HL-60 (cell line): ENCODE measurements at regions not wholly inside any gene's neighbourhood (a gene's known extent, or its start where the extent isn't known, plus 50 kb on each side); places are given as distances from the start of the nearest gene placed in this dataset.

ENCODE experiments used
- DNase-seq, 2 experiments: peaks; one replicate each; pipeline ENCODE4 v3.0.0-alpha.2; 2010 to 2020; ENCODE audit warnings: low read depth in 1 of 2, low spot score in 1 of 2
- H3K27ac ChIP-seq: fragments of 250-450 bp; sonication (Bioruptor Pico); replicated peaks from 2 replicates; pipeline ENCODE4 v1.5.1; 2020; ENCODE audit warnings: mild to moderate bottlenecking, moderate library complexity
- H3K27me3 ChIP-seq: fragments of 250-450 bp; sonication (Bioruptor Pico); 2 replicates; pipeline ENCODE4 v1.5.1; 2021; ENCODE audit warnings: mild to moderate bottlenecking, moderate library complexity; ENCODE audit not compliant: insufficient read depth, poor library complexity, severe bottlenecking
- H3K4me3 ChIP-seq: replicated peaks from 2 replicates; pipeline ENCODE4 v1.5.1; 2011; ENCODE audit warnings: mild to moderate bottlenecking, control low read depth, low read length; ENCODE audit not compliant: insufficient read depth
- GABPA ChIP-seq: IDR thresholded peaks from 2 replicates; pipeline ENCODE4 v1.6.1; 2012; ENCODE audit warnings: low read depth
- POLR2AphosphoS5 ChIP-seq: IDR thresholded peaks from 2 replicates; pipeline ENCODE4 v1.6.1; 2012; ENCODE audit warnings: low read depth
- REST ChIP-seq: IDR thresholded peaks from 2 replicates; pipeline ENCODE4 v1.6.1; 2012; ENCODE audit warnings: low read depth; ENCODE audit not compliant: insufficient replicate concordance
- SPI1 ChIP-seq: IDR thresholded peaks from 2 replicates; pipeline ENCODE4 v1.6.1; 2012; ENCODE audit warnings: low read depth, mild to moderate bottlenecking, borderline replicate concordance
- TF ChIP-seq, protein P1 (sequence below): IDR thresholded peaks from one replicate; pipeline ENCODE4 v1.5.1; 2011; ENCODE audit warnings: low read length, control low read depth, inconsistent platforms; ENCODE audit not compliant: insufficient read depth

- TF ChIP-seq POLR2AphosphoS5 (no peak), GABPA (no peak), REST (no peak)
- TF ChIP-seq, protein P1, sequence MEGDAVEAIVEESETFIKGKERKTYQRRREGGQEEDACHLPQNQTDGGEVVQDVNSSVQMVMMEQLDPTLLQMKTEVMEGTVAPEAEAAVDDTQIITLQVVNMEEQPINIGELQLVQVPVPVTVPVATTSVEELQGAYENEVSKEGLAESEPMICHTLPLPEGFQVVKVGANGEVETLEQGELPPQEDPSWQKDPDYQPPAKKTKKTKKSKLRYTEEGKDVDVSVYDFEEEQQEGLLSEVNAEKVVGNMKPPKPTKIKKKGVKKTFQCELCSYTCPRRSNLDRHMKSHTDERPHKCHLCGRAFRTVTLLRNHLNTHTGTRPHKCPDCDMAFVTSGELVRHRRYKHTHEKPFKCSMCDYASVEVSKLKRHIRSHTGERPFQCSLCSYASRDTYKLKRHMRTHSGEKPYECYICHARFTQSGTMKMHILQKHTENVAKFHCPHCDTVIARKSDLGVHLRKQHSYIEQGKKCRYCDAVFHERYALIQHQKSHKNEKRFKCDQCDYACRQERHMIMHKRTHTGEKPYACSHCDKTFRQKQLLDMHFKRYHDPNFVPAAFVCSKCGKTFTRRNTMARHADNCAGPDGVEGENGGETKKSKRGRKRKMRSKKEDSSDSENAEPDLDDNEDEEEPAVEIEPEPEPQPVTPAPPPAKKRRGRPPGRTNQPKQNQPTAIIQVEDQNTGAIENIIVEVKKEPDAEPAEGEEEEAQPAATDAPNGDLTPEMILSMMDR = no peak
- no peak overlapping the region for H3K4me3 ChIP-seq
- no peak for DNase-seq
- H3K27me3 ChIP-seq = no peaks in the 10 kb centered on the region
- H3K27ac ChIP-seq = no peak overlapping the region
Measured at GRCh38 chr22:27181537-27181936, 524.1 kb downstream of the MIAT start.

DNA sequence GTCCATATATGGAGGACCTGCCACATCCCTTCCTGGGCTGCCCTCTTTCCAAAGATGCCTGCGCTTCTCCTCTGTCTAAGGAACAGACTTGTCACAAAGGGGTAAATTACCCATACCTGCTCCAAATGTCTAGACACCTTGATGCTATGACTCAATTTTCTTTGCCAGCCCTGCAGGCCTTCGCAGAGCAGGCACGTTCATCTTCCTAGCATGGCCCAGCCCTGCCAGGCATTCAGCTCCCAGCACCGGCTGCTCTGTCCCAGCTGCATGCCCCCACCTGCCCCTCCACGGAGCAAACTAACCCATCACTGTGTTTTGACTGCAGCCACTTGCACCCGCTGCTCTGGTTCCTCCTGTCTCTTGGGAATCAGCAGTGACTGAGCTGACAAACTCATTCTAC is 526.1 kb downstream of the MIAT start:
- no peak overlapping the region for H3K4me3 ChIP-seq
- no peak for DNase-seq
- TF ChIP-seq SPI1 = no peak
- TF ChIP-seq, protein P1 = no peak
- no peak for TF ChIP-seq REST
- TF ChIP-seq GABPA = no peak
- no peak for TF ChIP-seq POLR2AphosphoS5
- H3K27ac ChIP-seq = no peak overlapping the region
- no peaks in the 10 kb centered on the region for H3K27me3 ChIP-seq

DNA sequence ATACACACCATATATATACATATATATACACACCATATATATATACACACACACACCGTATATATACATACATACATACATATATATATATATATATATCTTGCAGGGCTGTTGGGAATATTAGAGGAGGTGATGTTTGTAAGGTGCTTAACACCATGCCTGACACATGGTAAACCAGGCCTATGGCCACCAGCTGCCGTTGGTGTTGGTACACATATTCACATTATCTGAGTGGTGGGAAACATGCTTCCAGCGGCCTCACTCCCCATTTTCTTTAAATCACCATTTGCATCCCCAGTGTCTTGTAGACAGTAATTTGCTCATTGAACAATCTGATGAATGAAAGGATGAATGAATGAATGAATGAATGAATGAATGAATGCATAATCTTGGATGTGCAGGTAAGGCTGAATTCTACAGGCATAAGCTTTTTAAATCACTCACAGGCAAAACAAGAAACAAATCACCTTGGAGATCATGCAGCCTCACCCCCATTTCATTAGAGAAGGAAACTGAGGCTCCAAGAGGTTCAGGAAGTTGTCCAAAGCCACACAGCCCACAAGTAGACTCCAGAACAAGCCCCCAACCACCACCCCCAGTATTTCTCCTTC is 527.8 kb downstream of the MIAT start:
- DNase-seq = no peak
- H3K4me3 ChIP-seq = no peak overlapping the region
- H3K27ac ChIP-seq = no peak overlapping the region
- H3K27me3 ChIP-seq = no peaks in the 10 kb centered on the region
- TF ChIP-seq, protein P1 = no peak
- TF ChIP-seq POLR2AphosphoS5 (no peak), GABPA (no peak), SPI1 (no peak), REST (no peak)
